ENCODE measurements at regions not wholly inside any gene's neighbourhood (a gene's known extent, or its start where the extent isn't known, plus 50 kb on each side); places are given as distances from the start of the nearest gene placed in this dataset.
"Not testable (repeated sequence)": the region's sequence is repeated elsewhere in the genome, so short reads cannot be mapped to it uniquely, and the experiment has no call there.

GRCh38 chr2:90359344-90359743 is 1667.9 kb downstream of the RPIA start:
- H3K27me3 ChIP-seq (ENCODE audit: insufficient read depth, low read depth); H2AFZ ChIP-seq; H3K4me1 ChIP-seq (replicated peaks; ENCODE audit: insufficient read depth); H4K20me1 ChIP-seq (ENCODE audit: insufficient read depth); BruUV-seq (replicated peaks); H3K9me2 ChIP-seq (ENCODE audit: insufficient read depth); H3F3A ChIP-seq (ENCODE audit: insufficient read depth, low read depth); H3K79me2 ChIP-seq (ENCODE audit: low read depth); POLR2A ChIA-PET (ENCODE audit: unreplicated experiment); H3K27ac ChIP-seq; CTCF ChIA-PET; H3K4me3 ChIP-seq; intact Hi-C loops (cut with micrococcal nuclease; ENCODE audit: unreplicated experiment); DNase-seq; H3K4me2 ChIP-seq; H3K36me3 ChIP-seq (ENCODE audit: low read depth); H3K9me3 ChIP-seq (ENCODE audit: insufficient read depth, low read depth): not testable (repeated sequence)

DNA sequence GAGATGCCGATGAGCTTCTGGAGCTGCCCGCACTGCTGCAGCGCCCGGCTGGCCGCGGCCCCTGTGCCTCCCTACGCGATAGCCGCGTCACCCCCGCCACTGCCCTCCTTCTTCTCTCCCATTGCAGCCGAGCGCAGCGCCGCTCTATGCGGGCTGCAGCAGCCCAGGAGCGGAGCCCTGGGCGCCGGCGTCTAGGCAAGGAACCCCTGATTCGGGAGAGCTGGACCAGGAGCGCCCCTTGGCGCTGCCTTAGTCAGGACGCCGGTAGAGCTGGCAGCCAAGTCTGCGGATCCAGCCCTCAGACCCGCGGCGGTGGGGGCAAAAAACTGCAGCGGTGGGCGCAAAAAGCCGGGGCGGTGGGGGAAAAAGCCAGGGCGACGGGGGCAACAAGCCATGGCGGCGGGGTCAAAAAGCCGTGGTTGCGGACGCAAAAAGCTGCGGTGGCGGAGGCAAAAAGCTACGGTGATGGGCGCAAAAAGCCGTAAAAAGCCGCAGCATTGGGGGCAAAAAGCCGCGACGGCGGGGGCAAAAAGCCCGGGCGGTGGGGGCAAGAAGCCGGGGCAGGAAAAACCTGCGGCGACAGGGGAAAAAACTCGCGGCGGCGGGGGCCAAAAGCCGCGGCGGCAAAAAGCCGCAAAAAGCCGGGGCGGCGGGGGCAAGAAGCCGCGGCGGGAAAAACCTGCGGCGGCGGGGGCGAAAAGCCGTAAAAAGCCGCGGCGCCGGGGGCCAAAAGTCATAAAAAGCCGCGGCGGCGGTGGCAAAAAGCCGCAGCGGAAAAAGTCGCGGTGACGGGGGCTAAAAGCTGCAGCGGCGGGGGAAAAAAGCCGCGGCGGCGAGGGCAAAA is 1668.6 kb downstream of the RPIA start:
- H3K36me3 ChIP-seq (ENCODE audit: low read depth); H2AFZ ChIP-seq; H3K79me2 ChIP-seq (ENCODE audit: low read depth); H3K9me3 ChIP-seq (ENCODE audit: insufficient read depth, low read depth); H3K4me3 ChIP-seq; DNase-seq; H3K27me3 ChIP-seq (ENCODE audit: insufficient read depth, low read depth); H3F3A ChIP-seq (ENCODE audit: insufficient read depth, low read depth); H3K27ac ChIP-seq; H3K4me1 ChIP-seq (replicated peaks; ENCODE audit: insufficient read depth); POLR2A ChIA-PET (ENCODE audit: unreplicated experiment); intact Hi-C loops (cut with micrococcal nuclease; ENCODE audit: unreplicated experiment); BruUV-seq (replicated peaks); H3K9me2 ChIP-seq (ENCODE audit: insufficient read depth); CTCF ChIA-PET; H4K20me1 ChIP-seq (ENCODE audit: insufficient read depth); H3K4me2 ChIP-seq: not testable (repeated sequence)

- H3K9me2 ChIP-seq (ENCODE audit: insufficient read depth); H3K4me1 ChIP-seq (replicated peaks; ENCODE audit: insufficient read depth); intact Hi-C loops (cut with micrococcal nuclease; ENCODE audit: unreplicated experiment); H3F3A ChIP-seq (ENCODE audit: insufficient read depth, low read depth); H3K36me3 ChIP-seq (ENCODE audit: low read depth); H3K4me2 ChIP-seq; CTCF ChIA-PET; H3K27ac ChIP-seq; H4K20me1 ChIP-seq (ENCODE audit: insufficient read depth); POLR2A ChIA-PET (ENCODE audit: unreplicated experiment); H3K9me3 ChIP-seq (ENCODE audit: insufficient read depth, low read depth); DNase-seq; BruUV-seq (replicated peaks); H2AFZ ChIP-seq; H3K27me3 ChIP-seq (ENCODE audit: insufficient read depth, low read depth); H3K4me3 ChIP-seq; H3K79me2 ChIP-seq (ENCODE audit: low read depth): not testable (repeated sequence)
Measured at GRCh38 chr2:90360731-90361035, 1669.2 kb downstream of the RPIA start.
